Neural progenitor cell (in vitro differentiated cells): ENCODE measurements at regions not wholly inside any gene's neighbourhood (a gene's known extent, or its start where the extent isn't known, plus 50 kb on each side); places are given as distances from the start of the nearest gene placed in this dataset.

Experiments used
- DNase-seq: peaks from one replicate; pipeline ENCODE4 v3.0.0-alpha.2; 2016; ENCODE audit warnings: low spot score
- H2AFZ ChIP-seq: fragments of 200-600 bp; sonication (generic); replicated peaks from 2 replicates; pipeline ENCODE4 v1.6.1; 2016; ENCODE audit warnings: antibody characterized with exemption
- H3F3A ChIP-seq: fragments of 200-600 bp; sonication (generic); 2 replicates; pipeline ENCODE4 v1.6.1; 2016; ENCODE audit warnings: antibody characterized with exemption, low read depth
- H3K27ac ChIP-seq: fragments of 200-600 bp; sonication (generic); 2 replicates; pipeline ENCODE4 v1.5.1; 2016; ENCODE audit warnings: mild to moderate bottlenecking
- H3K27me3 ChIP-seq: fragments of 200-600 bp; sonication (generic); 2 replicates; pipeline ENCODE4 v1.6.1; 2016; ENCODE audit warnings: mild to moderate bottlenecking, moderate library complexity
- H3K36me3 ChIP-seq: fragments of 200-600 bp; sonication (generic); 2 replicates; pipeline ENCODE4 v1.5.1; 2016
- H3K4me1 ChIP-seq: fragments of 200-600 bp; sonication (generic); 2 replicates; pipeline ENCODE4 v1.6.1; 2016; ENCODE audit warnings: mixed run types
- H3K4me2 ChIP-seq: fragments of 200-600 bp; sonication (generic); 2 replicates; pipeline ENCODE4 v1.6.1; 2016
- H3K4me3 ChIP-seq: fragments of 200-600 bp; sonication (generic); 2 replicates; pipeline ENCODE4 v1.5.1; 2016
- H3K79me2 ChIP-seq: fragments of 200-600 bp; sonication (generic); 2 replicates; pipeline ENCODE4 v1.6.1; 2016; ENCODE audit warnings: low read depth
- H3K9ac ChIP-seq: fragments of 200-600 bp; sonication (generic); 2 replicates; pipeline ENCODE4 v1.6.1; 2016
- H3K9me3 ChIP-seq: fragments of 200-600 bp; sonication (generic); 2 replicates; pipeline ENCODE4 v1.5.1; 2016; ENCODE audit warnings: low read depth
- H4K20me1 ChIP-seq: fragments of 200-600 bp; sonication (generic); 2 replicates; pipeline ENCODE4 v1.6.1; 2016; ENCODE audit warnings: low read depth
- H3K27ac Mint-ChIP-seq: 3 replicates; pipeline ENCODE4 v1.8.0; 2021; ENCODE audit warnings: mixed read lengths
- H3K27me3 Mint-ChIP-seq: 2 replicates; pipeline ENCODE4 v1.8.0; 2022; ENCODE audit warnings: low read depth, mild to moderate bottlenecking, inconsistent platforms, moderate library complexity, mixed read lengths; ENCODE audit not compliant: insufficient read depth
- H3K36me3 Mint-ChIP-seq: 3 replicates; pipeline ENCODE4 v1.8.0; 2021; ENCODE audit warnings: mixed read lengths
- H3K4me1 Mint-ChIP-seq: 3 replicates; pipeline ENCODE4 v1.8.0; 2021; ENCODE audit warnings: mixed read lengths
- H3K4me3 Mint-ChIP-seq: 3 replicates; pipeline ENCODE4 v1.8.0; 2021; ENCODE audit warnings: mild to moderate bottlenecking, moderate library complexity, mixed read lengths
- H3K9me3 Mint-ChIP-seq: 3 replicates; pipeline ENCODE4 v1.8.0; 2020; ENCODE audit warnings: mixed read lengths
- CTCF ChIP-seq: fragments of 200-600 bp; sonication (generic); IDR thresholded peaks from 2 replicates; pipeline ENCODE4 v1.5.1; 2017; ENCODE audit warnings: antibody characterized with exemption, mild to moderate bottlenecking
- EZH2 ChIP-seq: fragments of 200-600 bp; sonication (generic); IDR thresholded peaks from 2 replicates; pipeline ENCODE4 v1.6.1; 2017; ENCODE audit warnings: antibody characterized with exemption, mild to moderate bottlenecking, moderate library complexity
- EZH2phosphoT487 ChIP-seq: fragments of 200-600 bp; sonication (generic); IDR thresholded peaks from 2 replicates; pipeline ENCODE4 v1.6.1; 2017; ENCODE audit warnings: antibody characterized with exemption

DNA sequence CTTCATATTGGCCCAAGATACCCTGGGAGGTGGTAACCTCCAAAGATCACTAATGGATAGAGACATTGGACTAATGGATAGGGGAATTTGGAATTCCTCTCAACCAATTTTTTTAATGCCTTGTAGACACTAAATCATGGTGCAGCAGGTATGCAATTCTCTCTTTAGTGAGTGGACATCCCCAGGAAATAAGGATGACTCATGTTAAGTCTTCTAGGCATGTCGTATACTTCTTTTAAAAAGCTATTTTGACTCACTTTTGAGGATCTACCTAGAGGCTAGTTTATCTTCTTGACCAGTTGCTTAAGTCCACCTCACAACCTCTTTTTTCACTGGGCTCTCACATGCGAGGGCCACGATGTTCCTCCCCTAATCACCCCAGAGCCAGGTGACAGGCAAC lies 211.6 kb upstream of the CDH12 start:
- no peak overlapping the region for H2AFZ ChIP-seq
- H3K9me3 ChIP-seq: no peaks in the 10 kb centered on the region
- no peaks in the 10 kb centered on the region for H3K4me1 ChIP-seq
- no peak overlapping the region for H3K27ac ChIP-seq
- no peaks in the 10 kb centered on the region for H3F3A ChIP-seq
- no peaks in the 10 kb centered on the region for H3K36me3 ChIP-seq
- H3K4me3 ChIP-seq: no peak overlapping the region
- DNase-seq: no peak
- Mint-ChIP-seq H3K27ac (no peak overlapping the region), H3K9me3 (no peaks in the 10 kb centered on the region), H3K36me3 (no peaks in the 10 kb centered on the region), H3K4me1 (no peaks in the 10 kb centered on the region), H3K4me3 (no peak overlapping the region), H3K27me3 (no peaks in the 10 kb centered on the region)
- no peaks in the 10 kb centered on the region for H4K20me1 ChIP-seq
- H3K9ac ChIP-seq: no peak overlapping the region
- H3K4me2 ChIP-seq: no peak overlapping the region
- H3K79me2 ChIP-seq: no peaks in the 10 kb centered on the region
- TF ChIP-seq CTCF (no peak), EZH2 (no peak), EZH2phosphoT487 (no peak)
- H3K27me3 ChIP-seq: no peaks in the 10 kb centered on the region

DNA sequence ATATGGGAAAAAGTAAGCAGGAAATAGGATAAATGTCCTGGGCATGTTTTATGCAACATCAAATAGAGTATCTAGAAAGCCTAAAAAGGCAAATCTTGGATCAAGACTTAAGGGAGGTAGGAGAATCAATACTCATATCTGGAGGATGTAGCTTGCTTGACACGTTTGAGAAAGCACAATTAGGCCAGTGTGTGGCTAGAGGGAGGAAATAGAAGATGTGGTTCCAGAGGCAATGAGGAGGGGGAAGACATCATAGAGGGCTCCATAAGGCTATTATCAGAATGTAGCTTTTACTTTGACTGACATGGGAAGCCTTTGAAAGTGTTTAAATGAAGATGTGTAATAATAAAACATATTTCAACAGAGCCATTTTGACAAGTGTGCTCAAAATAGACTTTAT lies 200.7 kb upstream of the CDH12 start:
- Histone ChIP-seq H3K9ac (no peak overlapping the region), H3K4me3 (no peak overlapping the region), H3K79me2 (no peaks in the 10 kb centered on the region), H3K4me2 (no peak overlapping the region), H3K36me3 (no peaks in the 10 kb centered on the region), H3F3A (no peaks in the 10 kb centered on the region), H3K27me3 (no peaks in the 10 kb centered on the region), H3K9me3 (no peaks in the 10 kb centered on the region), H3K27ac (no peak overlapping the region), H2AFZ (no peak overlapping the region), H4K20me1 (no peaks in the 10 kb centered on the region), H3K4me1 (no peaks in the 10 kb centered on the region)
- H3K27ac Mint-ChIP-seq: no peak overlapping the region
- no peaks in the 10 kb centered on the region for H3K9me3 Mint-ChIP-seq
- no peak overlapping the region for H3K4me3 Mint-ChIP-seq
- no peaks in the 10 kb centered on the region for H3K4me1 Mint-ChIP-seq
- no peaks in the 10 kb centered on the region for H3K36me3 Mint-ChIP-seq
- no peak for DNase-seq
- no peaks in the 10 kb centered on the region for H3K27me3 Mint-ChIP-seq
- TF ChIP-seq CTCF: no peak
- no peak for TF ChIP-seq EZH2
- no peak for TF ChIP-seq EZH2phosphoT487

GRCh38 chr5:23042226-23042625 lies 189.1 kb upstream of the CDH12 start:
- Histone ChIP-seq H3K4me2 (no peak overlapping the region), H3K27ac (no peak overlapping the region), H3K9me3 (no peaks in the 10 kb centered on the region), H3K9ac (no peak overlapping the region), H3F3A (no peaks in the 10 kb centered on the region), H2AFZ (no peak overlapping the region), H3K36me3 (no peaks in the 10 kb centered on the region), H3K4me3 (no peak overlapping the region), H3K79me2 (no peaks in the 10 kb centered on the region), H3K4me1 (no peaks in the 10 kb centered on the region), H3K27me3 (no peaks in the 10 kb centered on the region), H4K20me1 (no peaks in the 10 kb centered on the region)
- no peaks in the 10 kb centered on the region for H3K9me3 Mint-ChIP-seq
- DNase-seq: peak; percentile 13
- H3K4me1 Mint-ChIP-seq: no peaks in the 10 kb centered on the region
- H3K27me3 Mint-ChIP-seq: no peaks in the 10 kb centered on the region
- no peaks in the 10 kb centered on the region for H3K36me3 Mint-ChIP-seq
- H3K4me3 Mint-ChIP-seq: no peak overlapping the region
- no peak overlapping the region for H3K27ac Mint-ChIP-seq
- TF ChIP-seq EZH2phosphoT487 (no peak), EZH2 (no peak)

DNA sequence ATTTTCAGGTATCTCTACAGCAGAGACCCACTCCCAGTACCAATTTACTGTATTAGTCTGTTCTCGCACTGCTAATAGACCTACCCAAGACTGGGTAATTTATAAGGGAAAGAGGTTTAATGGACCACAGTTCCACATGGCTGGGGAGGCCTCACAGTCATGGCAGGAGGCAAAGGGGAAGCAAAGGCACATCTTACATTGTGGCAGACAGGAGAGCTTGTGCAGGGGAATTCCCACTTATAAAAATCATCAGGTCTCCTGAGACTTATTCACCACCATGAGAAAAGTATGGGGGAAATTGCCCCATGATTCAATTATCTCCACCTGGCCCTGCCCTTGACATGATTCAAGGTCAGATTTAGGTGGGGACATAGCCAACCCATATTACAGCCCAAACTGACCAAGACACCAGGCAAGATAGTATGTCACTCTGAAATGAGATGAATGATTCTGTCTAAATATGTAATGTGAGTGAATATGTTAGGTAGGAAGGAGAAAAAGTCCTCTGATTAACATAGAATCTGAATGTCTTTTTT lies 182.5 kb upstream of the CDH12 start:
- H2AFZ ChIP-seq: no peak overlapping the region
- no peak overlapping the region for H3K27ac Mint-ChIP-seq
- DNase-seq: no peak
- H3K4me1 Mint-ChIP-seq: no peaks in the 10 kb centered on the region
- H3K79me2 ChIP-seq: no peaks in the 10 kb centered on the region
- no peak overlapping the region for H3K4me3 ChIP-seq
- H3K4me1 ChIP-seq: no peaks in the 10 kb centered on the region
- H3K27ac ChIP-seq: no peak overlapping the region
- TF ChIP-seq EZH2 (no peak), CTCF (no peak), EZH2phosphoT487 (no peak)
- H3K36me3 Mint-ChIP-seq: no peaks in the 10 kb centered on the region
- H3K27me3 ChIP-seq: no peaks in the 10 kb centered on the region
- no peak overlapping the region for H3K4me3 Mint-ChIP-seq
- no peaks in the 10 kb centered on the region for H3F3A ChIP-seq
- no peaks in the 10 kb centered on the region for H3K36me3 ChIP-seq
- H3K9me3 Mint-ChIP-seq: no peaks in the 10 kb centered on the region
- H4K20me1 ChIP-seq: no peaks in the 10 kb centered on the region
- no peak overlapping the region for H3K9ac ChIP-seq
- no peaks in the 10 kb centered on the region for H3K9me3 ChIP-seq
- no peaks in the 10 kb centered on the region for H3K27me3 Mint-ChIP-seq
- H3K4me2 ChIP-seq: no peak overlapping the region
